ENCODE measurements at regions not wholly inside any gene's neighbourhood (a gene's known extent, or its start where the extent isn't known, plus 50 kb on each side); places are given as distances from the start of the nearest gene placed in this dataset.

- ChIA-PET RAD21 (ENCODE audit: low non-redundant PET in 1 of 2, low total read pairs in 2 of 2, uncharacterized antibody in 2 of 2, unreplicated experiment in 2 of 2) (no interaction called here), POLR2A (no interaction called here), CTCF (no interaction called here)
- Histone ChIP-seq H3K4me3 (replicated peaks in 1 of 2; ENCODE audit: low read depth in 1 of 2, low read length in 2 of 2) (no peak overlapping the region), H3K9me3 (ENCODE audit: control insufficient read depth in 1 of 2, insufficient read depth in 1 of 2, low read depth in 1 of 2, low read length in 2 of 2) (no peaks in the 10 kb centered on the region), H2AFZ (ENCODE audit: low read depth, low read length, poor library complexity, severe bottlenecking) (no peak overlapping the region), H3K4me1 (ENCODE audit: control insufficient read depth in 1 of 2, insufficient read depth in 2 of 2, low read length in 2 of 2) (no peaks in the 10 kb centered on the region), H3K9me2 (ENCODE audit: insufficient read depth) (no peaks in the 10 kb centered on the region), H3K79me2 (ENCODE audit: insufficient read depth, low read length) (no peaks in the 10 kb centered on the region), H3K9ac (ENCODE audit: low read length) (no peak overlapping the region), H4K20me1 (ENCODE audit: insufficient read depth) (no peaks in the 10 kb centered on the region), H3K36me3 (ENCODE audit: control insufficient read depth in 1 of 2, insufficient read depth in 2 of 2, low read length in 2 of 2) (no peaks in the 10 kb centered on the region), H3K27ac (ENCODE audit: low read depth, low read length) (no peak overlapping the region), H3K27me3 (ENCODE audit: insufficient read depth, low read length) (no peaks in the 10 kb centered on the region), H3K4me2 (ENCODE audit: low read length) (no peak overlapping the region)
- intact Hi-C loops (cut with micrococcal nuclease): no loop called here
- TF ChIP-seq CBX3 (IDR thresholded peaks at IDR 0.05; ENCODE audit: low read depth): no peak
- no peak for TF ChIP-seq SRF (IDR thresholded peaks at IDR 0.05; ENCODE audit: low read depth)
- TF ChIP-seq RAD21 (IDR thresholded peaks at IDR 0.05; ENCODE audit: low read depth): no peak
- TF ChIP-seq SIN3A (IDR thresholded peaks at IDR 0.05; ENCODE audit: low read depth): no peak
- no peak for TF ChIP-seq ZFX (IDR thresholded peaks at IDR 0.05)
- TF ChIP-seq MAX (IDR thresholded peaks at IDR 0.05): no peak
- no peak for TF ChIP-seq POLR2AphosphoS5 (IDR thresholded peaks at IDR 0.05; ENCODE audit: low read depth, low read length)
- no peak for TF ChIP-seq EGR1 (IDR thresholded peaks at IDR 0.05; ENCODE audit: low read depth)
- no peak for TF ChIP-seq CEBPB (IDR thresholded peaks at IDR 0.05; ENCODE audit: low read depth)
- TF ChIP-seq REST (IDR thresholded peaks at IDR 0.05; ENCODE audit: low read depth): no peak
- no peak for TF ChIP-seq SP1 (IDR thresholded peaks at IDR 0.05; ENCODE audit: low read depth)
- no peak for TF ChIP-seq ELF1 (IDR thresholded peaks at IDR 0.05; ENCODE audit: borderline replicate concordance, low read depth)
- no peak for TF ChIP-seq ATF3 (IDR thresholded peaks at IDR 0.05)
- TF ChIP-seq TCF7L2 (IDR thresholded peaks at IDR 0.05; ENCODE audit: borderline replicate concordance, extremely low read depth, insufficient read depth, insufficient read length): no peak
- TF ChIP-seq ZNF274 (IDR thresholded peaks at IDR 0.05; ENCODE audit: low read depth, low read length): no peak
- TF ChIP-seq EZH2phosphoT487 (IDR thresholded peaks at IDR 0.05; ENCODE audit: borderline replicate concordance): no peak
- TF ChIP-seq JUND (IDR thresholded peaks at IDR 0.05): no peak
- TF ChIP-seq ZBTB33 (IDR thresholded peaks at IDR 0.05; ENCODE audit: extremely low read depth, insufficient replicate concordance, low read length): no peak
- no peak for TF ChIP-seq YY1 (IDR thresholded peaks at IDR 0.05; ENCODE audit: extremely low read depth, insufficient replicate concordance, low read depth, low read length)
- ATAC-seq (no peak), DNase-seq (ENCODE audit: low read depth, low spot score) (no peak)
- no TSS peak for BruUV-seq (replicated peaks)
Observed at GRCh38 chrX:97849951-97850350, 966.2 kb downstream of the RPA4 start.

Measured in HCT116 (cell line).